ENCODE measurements at regions not wholly inside any gene's neighbourhood (a gene's known extent, or its start where the extent isn't known, plus 50 kb on each side); places are given as distances from the start of the nearest gene placed in this dataset.

GRCh38 chr3:28912120-28912885 is 368.6 kb upstream of the RBMS3 start:
- TF ChIP-seq CTCF (IDR thresholded peaks at IDR 0.05) (no peak), POLR2A (IDR thresholded peaks at IDR 0.05) (no peak)

Data from heart left ventricle (tissue), 13 donors.